ENCODE measurements at regions not wholly inside any gene's neighbourhood (a gene's known extent, or its start where the extent isn't known, plus 50 kb on each side); places are given as distances from the start of the nearest gene placed in this dataset.

DNA sequence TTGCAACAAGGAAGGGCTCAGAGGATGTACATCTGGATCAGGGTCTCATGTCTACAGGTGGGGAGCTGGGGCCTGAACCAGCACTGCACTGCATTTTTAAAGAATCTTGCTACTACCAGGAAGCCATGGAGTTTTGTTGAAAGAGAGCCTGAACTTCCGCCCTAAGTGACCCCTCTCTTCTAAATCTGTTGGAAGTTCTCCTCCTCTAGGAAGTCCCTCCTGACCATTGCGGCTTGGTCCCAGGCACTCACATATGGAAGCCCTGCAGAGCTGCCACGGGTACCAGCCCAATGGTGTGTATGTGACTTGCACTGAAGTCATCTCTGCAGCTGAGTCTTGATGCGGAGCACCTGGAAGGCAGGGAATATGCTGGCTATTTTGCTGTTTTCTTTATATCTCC is 192.0 kb upstream of the GALNT2 start:
- TF ChIP-seq GATA3 (IDR thresholded peaks at IDR 0.05; ENCODE audit: low read depth, low read length) (no peak), GATA2 (IDR thresholded peaks at IDR 0.05; ENCODE audit: low read depth, low read length) (no peak)
